SU-DHL-6 (cell line): ENCODE measurements at regions not wholly inside any gene's neighbourhood (a gene's known extent, or its start where the extent isn't known, plus 50 kb on each side); places are given as distances from the start of the nearest gene placed in this dataset.

ENCODE experiments used
- CTCF ChIP-seq: fragments of 200-600 bp; sonication (generic); IDR thresholded peaks from one replicate; pipeline ENCODE4 v1.5.1; 2017; ENCODE audit warnings: antibody characterized with exemption, mild to moderate bottlenecking, low read length, moderate library complexity; ENCODE audit not compliant: insufficient read depth, poor library complexity, severe bottlenecking
- EZH2phosphoT487 ChIP-seq: fragments of 200-600 bp; sonication (generic), shearing (Covaris generic); conservative IDR thresholded peaks from 2 replicates; pipeline ENCODE4 v1.6.1; 2018; ENCODE audit warnings: mild to moderate bottlenecking, antibody characterized with exemption, low read length, moderate library complexity, mixed read lengths

- TF ChIP-seq CTCF (no peak), EZH2phosphoT487 (no peak)
Observed at GRCh38 chrX:125678258-125678657, 358.6 kb downstream of the TEX13C start.
